ENCODE measurements at regions not wholly inside any gene's neighbourhood (a gene's known extent, or its start where the extent isn't known, plus 50 kb on each side); places are given as distances from the start of the nearest gene placed in this dataset.

DNA sequence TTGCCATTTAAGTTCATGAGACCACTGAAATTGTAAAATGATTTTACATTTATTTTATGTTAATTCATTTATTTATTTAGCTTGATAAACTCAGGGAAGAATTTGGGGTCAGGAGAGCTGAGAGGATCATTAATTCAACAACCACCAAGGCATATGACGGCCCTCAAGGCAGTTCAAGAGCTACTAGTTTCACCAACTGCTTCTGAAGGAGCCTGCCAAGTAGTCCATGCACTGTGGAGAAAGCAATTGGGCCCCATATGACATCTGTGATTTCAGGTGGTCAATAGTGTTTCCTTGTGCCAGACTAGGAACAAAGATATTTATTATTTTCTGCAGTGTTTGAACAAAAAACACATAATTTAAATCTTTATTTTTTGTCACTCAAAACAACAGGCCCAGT is 236.4 kb downstream of the CASP12 start:
- POLR2A ChIA-PET, result no interaction called here
- no peaks in the 10 kb centered on the region for H3K36me3 ChIP-seq (ENCODE audit: control insufficient read depth in 2 of 2, insufficient read depth in 1 of 2, low read length in 2 of 2)
- H3K4me3 ChIP-seq (ENCODE audit: low read depth, low read length), result no peak overlapping the region
- H3K9me3 ChIP-seq (ENCODE audit: control insufficient read depth, insufficient read depth, low read depth, low read length), result no peaks in the 10 kb centered on the region
- TF ChIP-seq ZNF239 (tag by site-specific recombination; IDR thresholded peaks at IDR 0.05) (no peak), ZNF112 (tag by site-specific recombination; IDR thresholded peaks at IDR 0.05) (no peak), RBAK (tag by site-specific recombination; IDR thresholded peaks at IDR 0.05) (no peak)
- no peaks in the 10 kb centered on the region for H3K4me1 ChIP-seq (ENCODE audit: control insufficient read depth, insufficient read depth, low read length)
- no peak overlapping the region for H3K27ac ChIP-seq (ENCODE audit: extremely low read depth, low read depth, low read length)
- CTCF ChIA-PET, result no interaction called here

DNA sequence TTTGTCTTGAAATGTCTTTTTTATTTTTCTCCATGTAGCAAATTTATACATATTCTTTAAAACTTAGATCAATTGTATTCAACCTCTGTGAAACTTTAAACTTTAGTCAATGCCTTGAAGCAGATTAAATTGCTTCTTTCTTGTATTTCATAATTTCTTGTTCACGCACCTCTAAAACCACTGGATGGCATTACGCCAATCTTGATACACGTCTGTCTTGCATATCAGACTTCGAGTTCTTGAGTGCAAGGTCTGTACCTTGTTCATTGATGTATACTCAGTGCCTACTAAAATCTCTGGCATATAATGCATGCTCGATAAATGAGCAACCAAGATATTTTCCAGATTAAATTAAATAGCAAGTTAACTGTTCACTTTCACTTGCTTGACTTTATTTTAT is 236.8 kb downstream of the CASP12 start:
- Histone ChIP-seq H3K36me3 (ENCODE audit: control insufficient read depth in 2 of 2, insufficient read depth in 1 of 2, low read length in 2 of 2) (no peaks in the 10 kb centered on the region), H3K27ac (ENCODE audit: extremely low read depth, low read depth, low read length) (no peak overlapping the region), H3K4me3 (ENCODE audit: low read depth, low read length) (no peak overlapping the region), H3K9me3 (ENCODE audit: control insufficient read depth, insufficient read depth, low read depth, low read length) (no peaks in the 10 kb centered on the region), H3K4me1 (ENCODE audit: control insufficient read depth, insufficient read depth, low read length) (no peaks in the 10 kb centered on the region)
- TF ChIP-seq ZNF184 (tag by site-specific recombination; IDR thresholded peaks at IDR 0.05), result no peak
- TF ChIP-seq ZNF791 (tag by site-specific recombination; IDR thresholded peaks at IDR 0.05), result no peak
- CTCF ChIA-PET, result no interaction called here
- POLR2A ChIA-PET, result no interaction called here

DNA sequence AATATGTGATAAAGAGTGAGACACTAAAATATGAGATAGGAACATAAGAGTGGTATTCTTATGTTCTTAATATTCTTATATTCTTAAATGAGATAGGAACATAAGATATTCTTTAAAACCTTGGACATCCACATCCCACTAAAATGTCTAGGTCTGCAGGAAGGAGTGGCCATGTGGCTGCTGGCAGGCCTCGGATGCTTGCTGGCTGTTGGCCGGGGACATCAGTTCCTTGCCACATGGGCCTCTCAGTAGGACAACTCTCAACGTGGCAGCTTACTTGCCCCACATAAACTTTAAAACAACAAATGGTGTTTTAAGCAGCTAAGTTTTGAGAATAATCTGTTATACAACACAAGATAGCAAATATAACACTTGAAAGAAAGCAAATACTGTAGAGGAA is 240.1 kb downstream of the CASP12 start:
- Histone ChIP-seq H3K4me1 (ENCODE audit: control insufficient read depth, insufficient read depth, low read length) (no peaks in the 10 kb centered on the region), H3K4me3 (ENCODE audit: low read depth, low read length) (no peak overlapping the region), H3K36me3 (ENCODE audit: control insufficient read depth in 2 of 2, insufficient read depth in 1 of 2, low read length in 2 of 2) (no peaks in the 10 kb centered on the region), H3K9me3 (ENCODE audit: control insufficient read depth, insufficient read depth, low read depth, low read length) (no peaks in the 10 kb centered on the region), H3K27ac (ENCODE audit: extremely low read depth, low read depth, low read length) (no peak overlapping the region)
- POLR2A ChIA-PET, result no interaction called here
- CTCF ChIA-PET, result no interaction called here
- TF ChIP-seq ZNF324 (tag by site-specific recombination; IDR thresholded peaks at IDR 0.05), result no peak
- no peak for TF ChIP-seq ZFHX2 (tag by site-specific recombination; conservative IDR thresholded peaks at IDR 0.05)
- TF ChIP-seq ZNF768 (tag by site-specific recombination; IDR thresholded peaks at IDR 0.05), result no peak

DNA sequence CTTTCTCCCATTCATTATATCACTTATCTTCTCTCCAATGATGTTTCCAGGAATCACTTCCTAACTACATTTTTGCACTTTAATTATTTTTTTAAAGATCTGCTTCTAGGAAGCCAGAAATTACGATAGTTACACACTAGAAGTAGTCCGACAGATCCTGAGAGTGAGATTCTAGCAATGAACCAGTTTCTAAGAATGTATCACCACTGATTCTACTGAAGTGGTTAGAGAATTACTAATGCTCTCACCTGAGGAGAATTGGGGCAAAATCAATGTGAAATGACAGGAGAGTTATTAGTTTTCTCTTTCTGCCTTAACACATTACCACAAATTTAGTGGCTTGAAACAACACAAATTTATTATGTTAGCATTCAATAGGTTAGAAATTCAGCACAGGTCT is 241.2 kb downstream of the CASP12 start:
- Histone ChIP-seq H3K27ac (ENCODE audit: extremely low read depth, low read depth, low read length) (no peak overlapping the region), H3K4me3 (ENCODE audit: low read depth, low read length) (no peak overlapping the region), H3K4me1 (ENCODE audit: control insufficient read depth, insufficient read depth, low read length) (no peaks in the 10 kb centered on the region), H3K9me3 (ENCODE audit: control insufficient read depth, insufficient read depth, low read depth, low read length) (no peaks in the 10 kb centered on the region), H3K36me3 (ENCODE audit: control insufficient read depth in 2 of 2, insufficient read depth in 1 of 2, low read length in 2 of 2) (no peaks in the 10 kb centered on the region)
- CTCF ChIA-PET, result no interaction called here
- POLR2A ChIA-PET, result no interaction called here
- TF ChIP-seq, protein P1, sequence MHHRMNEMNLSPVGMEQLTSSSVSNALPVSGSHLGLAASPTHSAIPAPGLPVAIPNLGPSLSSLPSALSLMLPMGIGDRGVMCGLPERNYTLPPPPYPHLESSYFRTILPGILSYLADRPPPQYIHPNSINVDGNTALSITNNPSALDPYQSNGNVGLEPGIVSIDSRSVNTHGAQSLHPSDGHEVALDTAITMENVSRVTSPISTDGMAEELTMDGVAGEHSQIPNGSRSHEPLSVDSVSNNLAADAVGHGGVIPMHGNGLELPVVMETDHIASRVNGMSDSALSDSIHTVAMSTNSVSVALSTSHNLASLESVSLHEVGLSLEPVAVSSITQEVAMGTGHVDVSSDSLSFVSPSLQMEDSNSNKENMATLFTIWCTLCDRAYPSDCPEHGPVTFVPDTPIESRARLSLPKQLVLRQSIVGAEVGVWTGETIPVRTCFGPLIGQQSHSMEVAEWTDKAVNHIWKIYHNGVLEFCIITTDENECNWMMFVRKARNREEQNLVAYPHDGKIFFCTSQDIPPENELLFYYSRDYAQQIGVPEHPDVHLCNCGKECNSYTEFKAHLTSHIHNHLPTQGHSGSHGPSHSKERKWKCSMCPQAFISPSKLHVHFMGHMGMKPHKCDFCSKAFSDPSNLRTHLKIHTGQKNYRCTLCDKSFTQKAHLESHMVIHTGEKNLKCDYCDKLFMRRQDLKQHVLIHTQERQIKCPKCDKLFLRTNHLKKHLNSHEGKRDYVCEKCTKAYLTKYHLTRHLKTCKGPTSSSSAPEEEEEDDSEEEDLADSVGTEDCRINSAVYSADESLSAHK (tag by site-specific recombination; IDR thresholded peaks at IDR 0.05), result no peak
- TF ChIP-seq ZNF548 (tag by site-specific recombination; IDR thresholded peaks at IDR 0.05) (no peak), ZNF785 (tag by site-specific recombination; IDR thresholded peaks at IDR 0.05) (no peak), ZNF677 (tag by site-specific recombination; IDR thresholded peaks at IDR 0.05) (no peak)
- TF ChIP-seq, protein P2, sequence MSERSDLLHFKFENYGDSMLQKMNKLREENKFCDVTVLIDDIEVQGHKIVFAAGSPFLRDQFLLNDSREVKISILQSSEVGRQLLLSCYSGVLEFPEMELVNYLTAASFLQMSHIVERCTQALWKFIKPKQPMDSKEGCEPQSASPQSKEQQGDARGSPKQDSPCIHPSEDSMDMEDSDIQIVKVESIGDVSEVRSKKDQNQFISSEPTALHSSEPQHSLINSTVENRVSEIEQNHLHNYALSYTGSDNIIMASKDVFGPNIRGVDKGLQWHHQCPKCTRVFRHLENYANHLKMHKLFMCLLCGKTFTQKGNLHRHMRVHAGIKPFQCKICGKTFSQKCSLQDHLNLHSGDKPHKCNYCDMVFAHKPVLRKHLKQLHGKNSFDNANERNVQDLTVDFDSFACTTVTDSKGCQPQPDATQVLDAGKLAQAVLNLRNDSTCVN (tag by site-specific recombination; optimal IDR thresholded peaks at IDR 0.05), result no peak

DNA sequence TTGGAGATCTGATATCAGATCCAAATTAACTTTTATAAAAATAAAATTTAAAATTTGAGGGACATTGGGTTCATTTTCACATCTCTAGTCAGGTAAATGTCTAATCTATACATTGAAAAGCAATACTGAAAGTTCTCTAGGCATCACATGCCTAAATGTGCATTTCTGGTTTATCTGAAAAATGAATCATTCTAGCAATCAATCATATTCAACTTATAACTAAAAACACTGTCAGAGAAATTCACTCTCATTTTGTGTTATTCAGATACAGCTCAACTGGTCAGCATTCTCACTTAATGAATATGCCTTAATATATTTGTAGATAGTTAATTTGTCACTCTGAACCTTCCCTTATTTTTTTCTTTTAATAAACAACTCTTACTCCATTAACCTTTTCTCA is 243.2 kb downstream of the CASP12 start:
- Histone ChIP-seq H3K9me3 (ENCODE audit: control insufficient read depth, insufficient read depth, low read depth, low read length) (no peaks in the 10 kb centered on the region), H3K4me1 (ENCODE audit: control insufficient read depth, insufficient read depth, low read length) (no peaks in the 10 kb centered on the region), H3K4me3 (ENCODE audit: low read depth, low read length) (no peak overlapping the region), H3K27ac (ENCODE audit: extremely low read depth, low read depth, low read length) (no peak overlapping the region), H3K36me3 (ENCODE audit: control insufficient read depth in 2 of 2, insufficient read depth in 1 of 2, low read length in 2 of 2) (no peaks in the 10 kb centered on the region)
- POLR2A ChIA-PET, result no interaction called here
- CTCF ChIA-PET, result no interaction called here
- TF ChIP-seq SP2 (tag by site-specific recombination; IDR thresholded peaks at IDR 0.05) (no peak), ZNF426 (tag by site-specific recombination; IDR thresholded peaks at IDR 0.05) (no peak), ZNF350 (tag by site-specific recombination; IDR thresholded peaks at IDR 0.05) (no peak), ZNF121 (tag by site-specific recombination; IDR thresholded peaks at IDR 0.05) (no peak), ZNF530 (tag by site-specific recombination; IDR thresholded peaks at IDR 0.05; ENCODE audit: low read depth) (no peak)
- TF ChIP-seq, protein P3, sequence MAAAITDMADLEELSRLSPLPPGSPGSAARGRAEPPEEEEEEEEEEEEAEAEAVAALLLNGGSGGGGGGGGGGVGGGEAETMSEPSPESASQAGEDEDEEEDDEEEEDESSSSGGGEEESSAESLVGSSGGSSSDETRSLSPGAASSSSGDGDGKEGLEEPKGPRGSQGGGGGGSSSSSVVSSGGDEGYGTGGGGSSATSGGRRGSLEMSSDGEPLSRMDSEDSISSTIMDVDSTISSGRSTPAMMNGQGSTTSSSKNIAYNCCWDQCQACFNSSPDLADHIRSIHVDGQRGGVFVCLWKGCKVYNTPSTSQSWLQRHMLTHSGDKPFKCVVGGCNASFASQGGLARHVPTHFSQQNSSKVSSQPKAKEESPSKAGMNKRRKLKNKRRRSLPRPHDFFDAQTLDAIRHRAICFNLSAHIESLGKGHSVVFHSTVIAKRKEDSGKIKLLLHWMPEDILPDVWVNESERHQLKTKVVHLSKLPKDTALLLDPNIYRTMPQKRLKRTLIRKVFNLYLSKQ (tag by site-specific recombination; IDR thresholded peaks at IDR 0.05; ENCODE audit: borderline replicate concordance), result no peak
- TF ChIP-seq, protein P4, sequence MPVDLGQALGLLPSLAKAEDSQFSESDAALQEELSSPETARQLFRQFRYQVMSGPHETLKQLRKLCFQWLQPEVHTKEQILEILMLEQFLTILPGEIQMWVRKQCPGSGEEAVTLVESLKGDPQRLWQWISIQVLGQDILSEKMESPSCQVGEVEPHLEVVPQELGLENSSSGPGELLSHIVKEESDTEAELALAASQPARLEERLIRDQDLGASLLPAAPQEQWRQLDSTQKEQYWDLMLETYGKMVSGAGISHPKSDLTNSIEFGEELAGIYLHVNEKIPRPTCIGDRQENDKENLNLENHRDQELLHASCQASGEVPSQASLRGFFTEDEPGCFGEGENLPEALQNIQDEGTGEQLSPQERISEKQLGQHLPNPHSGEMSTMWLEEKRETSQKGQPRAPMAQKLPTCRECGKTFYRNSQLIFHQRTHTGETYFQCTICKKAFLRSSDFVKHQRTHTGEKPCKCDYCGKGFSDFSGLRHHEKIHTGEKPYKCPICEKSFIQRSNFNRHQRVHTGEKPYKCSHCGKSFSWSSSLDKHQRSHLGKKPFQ (tag by site-specific recombination; IDR thresholded peaks at IDR 0.05), result no peak

Data from HEK293 (cell line).